GM12874 (cell line): ENCODE measurements at regions not wholly inside any gene's neighbourhood (a gene's known extent, or its start where the extent isn't known, plus 50 kb on each side); places are given as distances from the start of the nearest gene placed in this dataset.

Experiments used
- CTCF ChIP-seq: IDR thresholded peaks from 2 replicates; pipeline ENCODE4 v1.5.1; 2011; ENCODE audit warnings: low read depth, mild to moderate bottlenecking, control low read depth, low read length, moderate library complexity; ENCODE audit not compliant: insufficient read depth

- TF ChIP-seq CTCF: no peak
Measured at GRCh38 chr21:22880573-22880972, 1882.4 kb downstream of the NCAM2 start.

- no peak for TF ChIP-seq CTCF
Measured at GRCh38 chr21:22881131-22881530, 1882.9 kb downstream of the NCAM2 start.

GRCh38 chr21:22885079-22885478 lies 1886.9 kb downstream of the NCAM2 start:
- no peak for TF ChIP-seq CTCF

GRCh38 chr21:22885614-22886013 lies 1887.4 kb downstream of the NCAM2 start:
- no peak for TF ChIP-seq CTCF

GRCh38 chr21:22889445-22889844 lies 1891.2 kb downstream of the NCAM2 start:
- no peak for TF ChIP-seq CTCF

GRCh38 chr21:22890656-22891055 lies 1892.4 kb downstream of the NCAM2 start:
- no peak for TF ChIP-seq CTCF

GRCh38 chr21:22892028-22892427 lies 1893.8 kb downstream of the NCAM2 start:
- no peak for TF ChIP-seq CTCF

- TF ChIP-seq CTCF: no peak
Measured at GRCh38 chr21:22892740-22893139, 1894.5 kb downstream of the NCAM2 start.
